HepG2 (cell line): ENCODE measurements at regions not wholly inside any gene's neighbourhood (a gene's known extent, or its start where the extent isn't known, plus 50 kb on each side); places are given as distances from the start of the nearest gene placed in this dataset.
A peak's percentile ranks its signal among the peaks of the same experiment; 100 is the strongest.

Experiments
- ATAC-seq: fragments of 200-7000 bp; cut with Tn5 transposase; 3 replicates; pipeline ENCODE4 v1.9.1; 2020; ENCODE audit warnings: mild to moderate bottlenecking, moderate library complexity
- BruUV-seq: library from RNA; stranded (reverse); fragments of 400-500 nt; replicated peaks from 2 replicates; lab custom pipeline; 2021; lab: Mats Ljungman, UMichigan
- CTCF ChIA-PET: fragments of 300-600 bp; formaldehyde crosslinking; extraction: SDS; loops from one replicate; lab custom pipeline; 2021; ENCODE audit warnings: low total read pairs, inconsistent platforms, low intra/inter-chr PET ratio; lab: Yijun Ruan, JAX
- POLR2A ChIA-PET: fragments of 350-600 bp; sonication (Branson Sonifier 250); formaldehyde crosslinking; loops from one replicate; lab custom pipeline; 2020; ENCODE audit warnings: antibody characterized with exemption, inconsistent platforms; lab: Yijun Ruan, JAX
- DNase-seq: peaks from one replicate; pipeline ENCODE4 v3.0.0-alpha.2; 2015; ENCODE audit warnings: low spot score
- FAIRE-seq: peaks from 3 replicates; lab custom pipeline; 2011; peaks lifted over from hg19 to GRCh38; lab: Jason Lieb, UNC
- H2AFZ ChIP-seq: one replicate; pipeline ENCODE4 v1.6.1; 2011; ENCODE audit warnings: low read length, inconsistent platforms
- H3K27ac ChIP-seq: fragments of 300-600 bp; 3 replicates; pipeline ENCODE4 v1.8.0; 2011; ENCODE audit warnings: mixed run types, mild to moderate bottlenecking, mixed read lengths, low read length, inconsistent platforms; ENCODE audit not compliant: insufficient read depth; ENCODE audit errors: extremely low read length
- H3K27me3 ChIP-seq, 2 experiments: fragments of 200-600 bp in 1 of 2; 2 replicates in 1 of 2; 3 replicates in 1 of 2; pipeline versions ENCODE4 v1.6.0 to v1.8.0; 2011; ENCODE audit warnings: low read length in 2 of 2, mild to moderate bottlenecking in 2 of 2, moderate library complexity in 2 of 2, inconsistent platforms in 1 of 2; ENCODE audit not compliant: insufficient read depth in 2 of 2, control insufficient read depth in 1 of 2
- H3K36me3 ChIP-seq, 2 experiments: fragments of 200-600 bp in 1 of 2; replicated peaks in 1 of 2; 2 replicates in 1 of 2; 3 replicates in 1 of 2; pipeline versions ENCODE4 v1.5.1 to v1.8.0; 2011; ENCODE audit warnings: low read length in 2 of 2, inconsistent platforms in 1 of 2; ENCODE audit not compliant: insufficient read depth in 2 of 2, control insufficient read depth in 1 of 2
- H3K4me1 ChIP-seq: 2 replicates; pipeline ENCODE4 v1.5.1; 2012; ENCODE audit warnings: low read length, inconsistent platforms; ENCODE audit not compliant: insufficient read depth
- H3K4me2 ChIP-seq: 2 replicates; pipeline ENCODE4 v1.6.0; 2011; ENCODE audit warnings: low read depth, low read length, inconsistent platforms
- H3K4me3 ChIP-seq, 3 experiments: fragments of 200-600 bp in 1 of 3; sonication (generic), shearing (Covaris generic) in 1 of 3; replicated peaks in 1 of 3; 2 replicates each; pipeline ENCODE4 v1.5.1; 2011 to 2016; ENCODE audit warnings: low read length in 3 of 3, inconsistent platforms in 2 of 3, low read depth in 2 of 3, mild to moderate bottlenecking in 2 of 3, control low read depth in 1 of 3, mixed read lengths in 1 of 3; ENCODE audit not compliant: insufficient read depth in 1 of 3
- H3K79me2 ChIP-seq: one replicate; pipeline ENCODE4 v1.6.1; 2011; ENCODE audit warnings: low read length, inconsistent platforms; ENCODE audit not compliant: insufficient read depth
- H3K9ac ChIP-seq: 2 replicates; pipeline ENCODE4 v1.6.0; 2011; ENCODE audit warnings: mild to moderate bottlenecking, low read depth, low read length, inconsistent platforms; ENCODE audit not compliant: insufficient read depth
- H3K9me3 ChIP-seq: 2 replicates; pipeline ENCODE4 v1.5.1; 2012; ENCODE audit warnings: mild to moderate bottlenecking, low read length
- H4K20me1 ChIP-seq: 2 replicates; pipeline ENCODE4 v1.6.0; 2011; ENCODE audit warnings: inconsistent platforms, mild to moderate bottlenecking, low read length, moderate library complexity; ENCODE audit not compliant: insufficient read depth
- DBP ChIP-seq: sonication (generic); formaldehyde crosslinking; IDR thresholded peaks from 2 replicates; pipeline ENCODE4 v1.4.0; 2020; ENCODE audit warnings: missing genetic modification reagents; ENCODE audit errors: not compliant biosample characterization
- ELK4 ChIP-seq: sonication (generic); formaldehyde crosslinking; IDR thresholded peaks from 2 replicates; pipeline ENCODE4 v1.9.0; 2021; ENCODE audit warnings: missing genetic modification reagents, borderline replicate concordance
- GABPB1 ChIP-seq: IDR thresholded peaks from 2 replicates; pipeline ENCODE4 v1.6.1; 2016; ENCODE audit warnings: mild to moderate bottlenecking, missing genetic modification reagents, moderate library complexity, missing compliant biosample characterization
- GPBP1L1 ChIP-seq: sonication (generic); formaldehyde crosslinking; IDR thresholded peaks from 2 replicates; pipeline ENCODE4 v1.5.0; 2020; ENCODE audit warnings: mild to moderate bottlenecking, missing genetic modification reagents
- HMG20A ChIP-seq: IDR thresholded peaks from 2 replicates; pipeline ENCODE4 v1.6.1; 2016; ENCODE audit warnings: borderline replicate concordance
- MAFK ChIP-seq, 2 experiments: IDR thresholded peaks in 1 of 2; conservative IDR thresholded peaks in 1 of 2; 2 replicates each; pipeline ENCODE4 v1.6.1; 2011; ENCODE audit warnings: improper control_type of control experiment in 2 of 2, low read length in 2 of 2
- MIER2 ChIP-seq: IDR thresholded peaks from 2 replicates; pipeline ENCODE4 v1.6.1; 2016; ENCODE audit warnings: missing biosample characterization, missing genetic modification reagents
- MNT ChIP-seq: fragments of 450-650 bp; IDR thresholded peaks from 2 replicates; pipeline ENCODE4 v1.6.1; 2016
- TCF7 ChIP-seq: sonication (generic); IDR thresholded peaks from 2 replicates; pipeline ENCODE4 v1.6.1; 2016; ENCODE audit warnings: antibody characterized with exemption, low read depth
- ZNF224 ChIP-seq: sonication (generic); formaldehyde crosslinking; IDR thresholded peaks from 2 replicates; pipeline ENCODE4 v1.5.0; 2020; ENCODE audit warnings: mild to moderate bottlenecking, missing genetic modification reagents
- ZNF75D ChIP-seq: sonication (generic); formaldehyde crosslinking; IDR thresholded peaks from 2 replicates; pipeline ENCODE4 v1.8.1; 2023; ENCODE audit warnings: missing genetic modification reagents, mild to moderate bottlenecking, borderline replicate concordance
- WGBS: methylation state at CpG from one replicate; pipeline ENCODE4 v1.1.6; 2017; ENCODE audit warnings: low lambda C conversion rate; 5-methylcytosine and 5-hydroxymethylcytosine counted together
- in situ Hi-C: cut with HindIII; loops from 2 replicates; pipeline ENCODE4 v1.10.0; 2017; ENCODE audit warnings: low pct_unique_long_range_greater_than_20kb; ENCODE audit not compliant: extremely low pct_ligation_motif_present
- intact Hi-C: fragments of 100-400 bp; cut with micrococcal nuclease; formaldehyde crosslinking; loops from one replicate; pipeline ENCODE4 v1.10.0; 2022; ENCODE audit not compliant: unreplicated experiment

- no peak for ATAC-seq
- Histone ChIP-seq H3K9ac (no peak overlapping the region), H3K4me3 (no peak overlapping the region), H4K20me1 (no peaks in the 10 kb centered on the region), H3K27me3 (peaks cover 0 to 3% of the 10 kb centered on the region in 2 experiments; a peak in 2 of 5 replicates), H3K79me2 (no peaks in the 10 kb centered on the region), H2AFZ (no peak overlapping the region), H3K4me1 (no peaks in the 10 kb centered on the region), H3K36me3 (no peaks in the 10 kb centered on the region), H3K27ac (no peak overlapping the region), H3K4me2 (no peak overlapping the region), H3K9me3 (peaks cover 15% of the 10 kb centered on the region)
- ChIA-PET CTCF (no interaction called here), POLR2A (no interaction called here)
- 59% methylated on average over 6 of the region's 6 CpGs for WGBS
- no peak for DNase-seq
- in situ Hi-C loops (no loop called here), intact Hi-C loops (no loop called here)
- no TSS peak for BruUV-seq
- FAIRE-seq = no peak
- TF ChIP-seq GPBP1L1 (CRISPR knock-in tag) = no peak
- TF ChIP-seq HMG20A (CRISPR knock-in tag) = no peak
- no peak for TF ChIP-seq ELK4 (CRISPR knock-in tag)
- peak in 1 of 2 experiments; percentile 23; a peak in 2 of 4 replicates for TF ChIP-seq MAFK (conservative IDR thresholded peaks at IDR 0.05 in 1 of 2, IDR thresholded peaks at IDR 0.05 in 1 of 2; ENCODE audit: low read length in 2 of 2)
Observed at GRCh38 chr1:212539737-212540430, 68.7 kb upstream of the ATF3 start.

GRCh38 chr1:212542761-212543187 is 65.8 kb upstream of the ATF3 start:
- no peak for ATAC-seq
- intact Hi-C loops = no loop called here
- CTCF ChIA-PET = no interaction called here
- Histone ChIP-seq H3K36me3 (no peaks in the 10 kb centered on the region), H3K27me3 (peaks cover 0 to 3% of the 10 kb centered on the region in 2 experiments; a peak in 1 of 5 replicates), H3K4me2 (no peak overlapping the region), H3K4me1 (no peaks in the 10 kb centered on the region), H4K20me1 (no peaks in the 10 kb centered on the region), H3K27ac (no peak overlapping the region), H3K79me2 (no peaks in the 10 kb centered on the region), H3K9me3 (peaks cover 4% of the 10 kb centered on the region; the same call in 1 of the 2 replicates), H2AFZ (no peak overlapping the region), H3K4me3 (no peak overlapping the region), H3K9ac (no peak overlapping the region)
- DNase-seq = no peak
- 6% methylated on average over 5 of the region's 5 CpGs for WGBS
- POLR2A ChIA-PET = no interaction called here
- FAIRE-seq = no peak
- no TSS peak for BruUV-seq
- in situ Hi-C loops = no loop called here
- TF ChIP-seq GABPB1 (CRISPR knock-in tag) = no peak
- TF ChIP-seq TCF7 = no peak
- no peak for TF ChIP-seq DBP (CRISPR knock-in tag)
- no peak for TF ChIP-seq ZNF224 (CRISPR knock-in tag)
- TF ChIP-seq MNT = no peak
- TF ChIP-seq ZNF75D (CRISPR knock-in tag) = no peak
- no peak for TF ChIP-seq MIER2 (CRISPR knock-in tag)
